Lower leg skin (tissue), 3 donors: ENCODE measurements at regions not wholly inside any gene's neighbourhood (a gene's known extent, or its start where the extent isn't known, plus 50 kb on each side); places are given as distances from the start of the nearest gene placed in this dataset.

ENCODE experiments used
- POLR2A ChIP-seq, 2 donors: fragments of 450-650 bp; IDR thresholded peaks; one replicate each; pipeline ENCODE4 v1.6.1; 2016 to 2017; ENCODE audit warnings: antibody characterized with exemption in 2 of 2, mild to moderate bottlenecking in 1 of 2, moderate library complexity in 1 of 2
- TF ChIP-seq, protein P1 (sequence below), 3 donors: fragments of 450-650 bp; IDR thresholded peaks; one replicate each; pipeline ENCODE4 v1.5.1; 2016; ENCODE audit warnings: antibody characterized with exemption in 3 of 3, mild to moderate bottlenecking in 3 of 3, moderate library complexity in 2 of 3

DNA sequence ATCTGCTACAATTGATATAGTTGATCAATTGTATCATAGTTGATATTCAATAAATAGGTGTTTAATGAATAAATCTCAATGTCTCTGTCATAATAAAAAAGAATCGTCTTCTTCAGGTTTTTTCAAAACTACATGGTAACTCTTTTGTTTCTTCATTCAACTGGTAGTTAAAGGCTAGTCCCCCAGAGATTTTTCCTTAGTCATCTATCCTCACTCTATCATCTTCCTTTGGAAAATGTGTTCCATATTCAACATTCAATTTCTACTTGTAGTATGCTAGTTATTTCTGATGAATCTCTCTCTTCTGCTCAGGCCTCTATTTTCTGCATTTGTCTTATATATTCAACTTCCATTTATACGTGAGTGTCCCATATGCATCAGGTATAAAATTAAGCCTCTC lies 558.8 kb downstream of the KCNT2 start:
- TF ChIP-seq, protein P1, sequence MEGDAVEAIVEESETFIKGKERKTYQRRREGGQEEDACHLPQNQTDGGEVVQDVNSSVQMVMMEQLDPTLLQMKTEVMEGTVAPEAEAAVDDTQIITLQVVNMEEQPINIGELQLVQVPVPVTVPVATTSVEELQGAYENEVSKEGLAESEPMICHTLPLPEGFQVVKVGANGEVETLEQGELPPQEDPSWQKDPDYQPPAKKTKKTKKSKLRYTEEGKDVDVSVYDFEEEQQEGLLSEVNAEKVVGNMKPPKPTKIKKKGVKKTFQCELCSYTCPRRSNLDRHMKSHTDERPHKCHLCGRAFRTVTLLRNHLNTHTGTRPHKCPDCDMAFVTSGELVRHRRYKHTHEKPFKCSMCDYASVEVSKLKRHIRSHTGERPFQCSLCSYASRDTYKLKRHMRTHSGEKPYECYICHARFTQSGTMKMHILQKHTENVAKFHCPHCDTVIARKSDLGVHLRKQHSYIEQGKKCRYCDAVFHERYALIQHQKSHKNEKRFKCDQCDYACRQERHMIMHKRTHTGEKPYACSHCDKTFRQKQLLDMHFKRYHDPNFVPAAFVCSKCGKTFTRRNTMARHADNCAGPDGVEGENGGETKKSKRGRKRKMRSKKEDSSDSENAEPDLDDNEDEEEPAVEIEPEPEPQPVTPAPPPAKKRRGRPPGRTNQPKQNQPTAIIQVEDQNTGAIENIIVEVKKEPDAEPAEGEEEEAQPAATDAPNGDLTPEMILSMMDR (IDR thresholded peaks at IDR 0.05): no peak
- no peak for TF ChIP-seq POLR2A (IDR thresholded peaks at IDR 0.05)
